Loucy (cell line): ENCODE measurements at regions not wholly inside any gene's neighbourhood (a gene's known extent, or its start where the extent isn't known, plus 50 kb on each side); places are given as distances from the start of the nearest gene placed in this dataset.

Experiments used
- EZH2phosphoT487 ChIP-seq: fragments of 200-600 bp; IDR thresholded peaks from 2 replicates; pipeline ENCODE4 v1.6.1; 2018; ENCODE audit warnings: antibody characterized with exemption, mild to moderate bottlenecking, moderate library complexity, borderline replicate concordance
- TF ChIP-seq, protein P1 (sequence below): fragments of 200-600 bp; sonication (generic); conservative IDR thresholded peaks from 2 replicates; pipeline ENCODE4 v1.5.1; 2014; ENCODE audit warnings: mild to moderate bottlenecking, antibody characterized with exemption, low read length

GRCh38 chr2:235430366-235431083 is 63.3 kb upstream of the AGAP1 start:
- TF ChIP-seq, protein P1, sequence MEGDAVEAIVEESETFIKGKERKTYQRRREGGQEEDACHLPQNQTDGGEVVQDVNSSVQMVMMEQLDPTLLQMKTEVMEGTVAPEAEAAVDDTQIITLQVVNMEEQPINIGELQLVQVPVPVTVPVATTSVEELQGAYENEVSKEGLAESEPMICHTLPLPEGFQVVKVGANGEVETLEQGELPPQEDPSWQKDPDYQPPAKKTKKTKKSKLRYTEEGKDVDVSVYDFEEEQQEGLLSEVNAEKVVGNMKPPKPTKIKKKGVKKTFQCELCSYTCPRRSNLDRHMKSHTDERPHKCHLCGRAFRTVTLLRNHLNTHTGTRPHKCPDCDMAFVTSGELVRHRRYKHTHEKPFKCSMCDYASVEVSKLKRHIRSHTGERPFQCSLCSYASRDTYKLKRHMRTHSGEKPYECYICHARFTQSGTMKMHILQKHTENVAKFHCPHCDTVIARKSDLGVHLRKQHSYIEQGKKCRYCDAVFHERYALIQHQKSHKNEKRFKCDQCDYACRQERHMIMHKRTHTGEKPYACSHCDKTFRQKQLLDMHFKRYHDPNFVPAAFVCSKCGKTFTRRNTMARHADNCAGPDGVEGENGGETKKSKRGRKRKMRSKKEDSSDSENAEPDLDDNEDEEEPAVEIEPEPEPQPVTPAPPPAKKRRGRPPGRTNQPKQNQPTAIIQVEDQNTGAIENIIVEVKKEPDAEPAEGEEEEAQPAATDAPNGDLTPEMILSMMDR, result no peak
- no peak for TF ChIP-seq EZH2phosphoT487
